PC-9 (cell line): ENCODE measurements at regions not wholly inside any gene's neighbourhood (a gene's known extent, or its start where the extent isn't known, plus 50 kb on each side); places are given as distances from the start of the nearest gene placed in this dataset.

ENCODE experiments used
- EZH2 ChIP-seq: fragments of 200-600 bp; sonication (generic); IDR thresholded peaks from 2 replicates; pipeline ENCODE4 v1.8.0; 2017; ENCODE audit warnings: antibody characterized with exemption, low read depth
- TF ChIP-seq, protein P1 (sequence below): fragments of 200-600 bp; sonication (generic); conservative IDR thresholded peaks from 2 replicates; pipeline ENCODE4 v1.6.1; 2017; ENCODE audit warnings: mixed run types, antibody characterized with exemption, mild to moderate bottlenecking, moderate library complexity

DNA sequence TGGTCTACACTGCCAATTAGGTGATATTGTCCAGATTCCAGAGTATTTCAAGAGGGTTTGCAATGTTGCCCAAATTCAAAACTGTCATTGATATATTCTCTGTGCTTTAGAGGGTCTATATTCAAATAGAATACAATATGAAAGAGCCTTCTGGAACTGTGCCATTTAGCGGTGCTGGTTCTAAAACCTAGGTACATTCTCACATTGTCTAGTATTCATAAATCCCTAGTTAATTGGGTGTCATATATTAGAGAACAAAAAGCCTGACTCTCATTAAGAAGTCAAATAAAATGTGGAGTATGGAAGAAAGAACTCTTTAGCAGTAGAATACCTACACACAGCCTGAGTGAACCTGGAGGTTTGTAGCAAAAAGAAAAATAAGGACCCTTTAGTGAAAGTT, 447.9 kb downstream of the CNTN6 start:
- TF ChIP-seq EZH2, result no peak
- TF ChIP-seq, protein P1, sequence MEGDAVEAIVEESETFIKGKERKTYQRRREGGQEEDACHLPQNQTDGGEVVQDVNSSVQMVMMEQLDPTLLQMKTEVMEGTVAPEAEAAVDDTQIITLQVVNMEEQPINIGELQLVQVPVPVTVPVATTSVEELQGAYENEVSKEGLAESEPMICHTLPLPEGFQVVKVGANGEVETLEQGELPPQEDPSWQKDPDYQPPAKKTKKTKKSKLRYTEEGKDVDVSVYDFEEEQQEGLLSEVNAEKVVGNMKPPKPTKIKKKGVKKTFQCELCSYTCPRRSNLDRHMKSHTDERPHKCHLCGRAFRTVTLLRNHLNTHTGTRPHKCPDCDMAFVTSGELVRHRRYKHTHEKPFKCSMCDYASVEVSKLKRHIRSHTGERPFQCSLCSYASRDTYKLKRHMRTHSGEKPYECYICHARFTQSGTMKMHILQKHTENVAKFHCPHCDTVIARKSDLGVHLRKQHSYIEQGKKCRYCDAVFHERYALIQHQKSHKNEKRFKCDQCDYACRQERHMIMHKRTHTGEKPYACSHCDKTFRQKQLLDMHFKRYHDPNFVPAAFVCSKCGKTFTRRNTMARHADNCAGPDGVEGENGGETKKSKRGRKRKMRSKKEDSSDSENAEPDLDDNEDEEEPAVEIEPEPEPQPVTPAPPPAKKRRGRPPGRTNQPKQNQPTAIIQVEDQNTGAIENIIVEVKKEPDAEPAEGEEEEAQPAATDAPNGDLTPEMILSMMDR, result no peak
